Cardiac muscle cell (in vitro differentiated cells and primary cell): ENCODE measurements at regions not wholly inside any gene's neighbourhood (a gene's known extent, or its start where the extent isn't known, plus 50 kb on each side); places are given as distances from the start of the nearest gene placed in this dataset.

ENCODE experiments used
- DNase-seq, 2 donors: peaks; one replicate each; pipeline versions ENCODE4 v3.0.0 to v3.0.0-alpha.2; 2010 to 2017; ENCODE audit warnings: low read depth in 1 of 2, low spot score in 1 of 2
- H3K27ac ChIP-seq: fragments of 200-600 bp; sonication (generic); 2 replicates; pipeline ENCODE4 v1.5.1; 2016
- H3K27me3 ChIP-seq: fragments of 200-600 bp; sonication (generic); 2 replicates; pipeline ENCODE4 v1.6.0; 2016; ENCODE audit warnings: control low read depth
- H3K36me3 ChIP-seq: fragments of 200-600 bp; sonication (generic); 2 replicates; pipeline ENCODE4 v1.5.1; 2016; ENCODE audit warnings: control low read depth
- H3K4me1 ChIP-seq: fragments of 200-600 bp; sonication (generic); 2 replicates; pipeline ENCODE4 v1.8.1; 2017; ENCODE audit warnings: low read depth, mild to moderate bottlenecking, mixed run types
- H3K4me3 ChIP-seq: fragments of 200-600 bp; sonication (generic); 2 replicates; pipeline ENCODE4 v1.5.1; 2016; ENCODE audit warnings: mild to moderate bottlenecking
- H3K9me3 ChIP-seq: fragments of 200-600 bp; sonication (generic); 2 replicates; pipeline ENCODE4 v1.5.1; 2017; ENCODE audit warnings: low read depth, mild to moderate bottlenecking, control low read depth
- CTCF ChIP-seq: IDR thresholded peaks from 2 replicates; pipeline ENCODE4 v1.5.1; 2012; ENCODE audit warnings: low read depth, mild to moderate bottlenecking, low read length

GRCh38 chr5:99814321-99815063, 720.7 kb upstream of the FAM174A start:
- no peak for TF ChIP-seq CTCF
- no peak for DNase-seq
- Histone ChIP-seq H3K27me3 (no peaks in the 10 kb centered on the region), H3K36me3 (no peaks in the 10 kb centered on the region), H3K9me3 (no peaks in the 10 kb centered on the region), H3K4me3 (no peak overlapping the region), H3K4me1 (no peaks in the 10 kb centered on the region), H3K27ac (no peak overlapping the region)

GRCh38 chr5:99808657-99809230, 726.4 kb upstream of the FAM174A start:
- TF ChIP-seq CTCF: no peak
- DNase-seq: no peak
- Histone ChIP-seq H3K36me3 (no peaks in the 10 kb centered on the region), H3K9me3 (no peaks in the 10 kb centered on the region), H3K27ac (no peak overlapping the region), H3K27me3 (no peaks in the 10 kb centered on the region), H3K4me3 (no peak overlapping the region), H3K4me1 (no peaks in the 10 kb centered on the region)

- TF ChIP-seq CTCF: no peak
These were observed 727.8 kb upstream of the FAM174A start for GRCh38 chr5:99807346-99807745.

GRCh38 chr5:99795031-99795430, 740.1 kb upstream of the FAM174A start:
- H3K36me3 ChIP-seq: no peaks in the 10 kb centered on the region
- H3K27ac ChIP-seq: no peak overlapping the region
- no peak for TF ChIP-seq CTCF
- no peak overlapping the region for H3K4me3 ChIP-seq
- no peaks in the 10 kb centered on the region for H3K27me3 ChIP-seq
- no peaks in the 10 kb centered on the region for H3K4me1 ChIP-seq
- H3K9me3 ChIP-seq: no peaks in the 10 kb centered on the region
- no peak for DNase-seq

More at GRCh38 chr5:99807346-99807745, 727.8 kb upstream of the FAM174A start:
- Histone ChIP-seq H3K27me3 (no peaks in the 10 kb centered on the region), H3K36me3 (no peaks in the 10 kb centered on the region), H3K9me3 (no peaks in the 10 kb centered on the region), H3K27ac (no peak overlapping the region), H3K4me3 (no peak overlapping the region), H3K4me1 (no peaks in the 10 kb centered on the region)
- DNase-seq: no peak

GRCh38 chr5:99788482-99788881, 746.7 kb upstream of the FAM174A start:
- Histone ChIP-seq H3K4me3 (no peak overlapping the region), H3K36me3 (no peaks in the 10 kb centered on the region), H3K27ac (no peak overlapping the region), H3K27me3 (no peaks in the 10 kb centered on the region), H3K9me3 (no peaks in the 10 kb centered on the region), H3K4me1 (no peaks in the 10 kb centered on the region)
- TF ChIP-seq CTCF: no peak
- DNase-seq: no peak
